Calu3 (cell line): ENCODE measurements at regions not wholly inside any gene's neighbourhood (a gene's known extent, or its start where the extent isn't known, plus 50 kb on each side); places are given as distances from the start of the nearest gene placed in this dataset.

ENCODE experiments used
- BruUV-seq: library from RNA; stranded (reverse); fragments of 400-500 nt; replicated peaks from 2 replicates; lab custom pipeline; 2021; lab: Mats Ljungman, UMichigan
- CTCF ChIA-PET: fragments of 300-600 bp; sonication (Branson Sonifier 250); formaldehyde crosslinking; loops from one replicate; lab custom pipeline; 2022; ENCODE audit warnings: antibody characterized with exemption; lab: Charles Lee
- DNase-seq: peaks from one replicate; pipeline ENCODE4 v3.0.0; 2022
- H3K27ac Mint-ChIP-seq: one replicate; pipeline ENCODE4 v1.8.0; 2022; ENCODE audit warnings: mixed read lengths; ENCODE audit not compliant: unreplicated experiment
- H3K27me3 Mint-ChIP-seq: one replicate; pipeline ENCODE4 v1.8.0; 2022; ENCODE audit warnings: mixed read lengths; ENCODE audit not compliant: unreplicated experiment
- H3K36me3 Mint-ChIP-seq: one replicate; pipeline ENCODE4 v1.8.0; 2022; ENCODE audit warnings: mild to moderate bottlenecking, moderate library complexity, mixed read lengths; ENCODE audit not compliant: insufficient read depth, unreplicated experiment
- H3K4me1 Mint-ChIP-seq: one replicate; pipeline ENCODE4 v1.8.0; 2022; ENCODE audit warnings: mild to moderate bottlenecking, low read depth, mixed read lengths; ENCODE audit not compliant: unreplicated experiment
- H3K4me3 Mint-ChIP-seq: one replicate; pipeline ENCODE4 v1.8.0; 2022; ENCODE audit warnings: mild to moderate bottlenecking, low read depth, moderate library complexity, mixed read lengths; ENCODE audit not compliant: unreplicated experiment
- H3K9me3 Mint-ChIP-seq: one replicate; pipeline ENCODE4 v1.8.0; 2022; ENCODE audit warnings: low read depth, mixed read lengths; ENCODE audit not compliant: unreplicated experiment
- CTCF ChIP-seq: fragments of 200-600 bp; IDR thresholded peaks from one replicate; pipeline ENCODE4 v1.8.0; 2022; ENCODE audit warnings: antibody characterized with exemption; ENCODE audit not compliant: unreplicated experiment
- intact Hi-C: fragments of 100-400 bp; cut with micrococcal nuclease; formaldehyde crosslinking; loops from one replicate; pipeline ENCODE4 v1.10.0; 2022; ENCODE audit not compliant: unreplicated experiment

DNA sequence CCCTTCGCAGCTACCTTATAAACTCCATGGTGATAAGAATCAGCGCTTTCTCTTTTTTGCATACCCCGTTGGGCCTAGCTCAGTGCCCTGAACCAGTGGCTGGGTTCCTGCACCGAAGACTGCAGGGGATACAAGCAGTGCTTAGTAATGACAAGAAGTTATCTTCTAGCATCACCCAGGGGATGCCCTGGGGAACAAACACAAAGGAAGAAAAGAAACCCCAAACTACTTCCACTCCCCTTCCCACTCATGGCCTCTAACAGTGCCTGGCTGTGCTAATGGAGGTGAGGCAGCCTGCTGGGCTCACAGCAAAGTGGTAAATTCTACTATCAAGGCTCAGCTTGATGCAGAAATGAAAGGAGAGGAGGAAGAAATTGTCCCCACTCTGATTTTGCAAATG lies 314.7 kb downstream of the TXNL1 start:
- Mint-ChIP-seq H3K4me3 (no peak overlapping the region), H3K36me3 (no peaks in the 10 kb centered on the region), H3K27me3 (peaks cover 64% of the 10 kb centered on the region), H3K9me3 (no peaks in the 10 kb centered on the region), H3K27ac (no peak overlapping the region), H3K4me1 (no peaks in the 10 kb centered on the region)
- no TSS peak for BruUV-seq
- intact Hi-C loops, result no loop called here
- TF ChIP-seq CTCF, result no peak
- CTCF ChIA-PET, result no interaction called here
- DNase-seq, result no peak

DNA sequence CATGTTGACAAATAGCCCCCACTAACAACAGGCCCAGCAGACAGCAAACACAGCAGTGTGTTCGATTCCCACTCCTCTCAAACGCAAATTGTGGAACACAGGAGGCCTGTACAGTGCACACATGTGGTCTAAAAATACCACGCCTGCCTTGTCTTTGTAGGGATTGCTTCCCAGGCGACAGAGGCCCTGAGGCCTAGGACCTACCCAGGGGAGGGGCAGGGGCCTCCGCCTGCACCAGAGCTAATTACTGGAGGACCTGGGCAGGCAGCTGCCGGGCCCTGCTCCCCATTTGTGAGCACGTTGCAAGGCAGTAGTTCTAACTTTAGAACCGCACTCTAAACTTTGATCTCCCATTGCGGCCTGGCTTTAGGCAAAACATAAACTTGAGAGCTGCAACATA lies 316.0 kb downstream of the TXNL1 start:
- Mint-ChIP-seq H3K27ac (no peak overlapping the region), H3K4me1 (no peaks in the 10 kb centered on the region), H3K27me3 (peaks cover 61% of the 10 kb centered on the region), H3K36me3 (no peaks in the 10 kb centered on the region), H3K9me3 (no peaks in the 10 kb centered on the region), H3K4me3 (no peak overlapping the region)
- CTCF ChIA-PET, result no interaction called here
- intact Hi-C loops, result no loop called here
- DNase-seq, result no peak
- no peak for TF ChIP-seq CTCF
- no TSS peak for BruUV-seq

GRCh38 chr18:56321470-56321869 lies 316.9 kb downstream of the TXNL1 start:
- no peaks in the 10 kb centered on the region for H3K36me3 Mint-ChIP-seq
- no TSS peak for BruUV-seq
- CTCF ChIA-PET, result no interaction called here
- intact Hi-C loops, result no loop called here
- H3K9me3 Mint-ChIP-seq, result no peaks in the 10 kb centered on the region
- no peaks in the 10 kb centered on the region for H3K4me1 Mint-ChIP-seq
- H3K4me3 Mint-ChIP-seq, result no peak overlapping the region
- H3K27ac Mint-ChIP-seq, result no peak overlapping the region
- no peak for DNase-seq
- peaks cover 61% of the 10 kb centered on the region for H3K27me3 Mint-ChIP-seq
- no peak for TF ChIP-seq CTCF

- TF ChIP-seq CTCF, result no peak
- Mint-ChIP-seq H3K27ac (no peak overlapping the region), H3K9me3 (no peaks in the 10 kb centered on the region), H3K4me1 (no peaks in the 10 kb centered on the region), H3K27me3 (peaks cover 61% of the 10 kb centered on the region), H3K4me3 (no peak overlapping the region), H3K36me3 (no peaks in the 10 kb centered on the region)
- intact Hi-C loops, result loop anchor here (10.0 kb wide), 1 partner anchor 905 kb away; no protein-coding TSS in a partner anchor
- CTCF ChIA-PET, result interaction anchor here (0.7 kb wide), 1 partner anchor 12 kb away, joined by 3 read pairs; no protein-coding TSS in a partner anchor
- no TSS peak for BruUV-seq
- no peak for DNase-seq
Observed at GRCh38 chr18:56319953-56320352, 318.4 kb downstream of the TXNL1 start.
